HepG2 (cell line): ENCODE measurements at regions not wholly inside any gene's neighbourhood (a gene's known extent, or its start where the extent isn't known, plus 50 kb on each side); places are given as distances from the start of the nearest gene placed in this dataset.

Source experiments
- ATAC-seq: fragments of 200-7000 bp; cut with Tn5 transposase; 3 replicates; pipeline ENCODE4 v1.9.1; 2020; ENCODE audit warnings: mild to moderate bottlenecking, moderate library complexity
- BruUV-seq: library from RNA; stranded (reverse); fragments of 400-500 nt; replicated peaks from 2 replicates; lab custom pipeline; 2021; lab: Mats Ljungman, UMichigan
- CTCF ChIA-PET: fragments of 300-600 bp; formaldehyde crosslinking; extraction: SDS; loops from one replicate; lab custom pipeline; 2021; ENCODE audit warnings: low total read pairs, inconsistent platforms, low intra/inter-chr PET ratio; lab: Yijun Ruan, JAX
- POLR2A ChIA-PET: fragments of 350-600 bp; sonication (Branson Sonifier 250); formaldehyde crosslinking; loops from one replicate; lab custom pipeline; 2020; ENCODE audit warnings: antibody characterized with exemption, inconsistent platforms; lab: Yijun Ruan, JAX
- DNase-seq: peaks from one replicate; pipeline ENCODE4 v3.0.0-alpha.2; 2015; ENCODE audit warnings: low spot score
- FAIRE-seq: peaks from 3 replicates; lab custom pipeline; 2011; peaks lifted over from hg19 to GRCh38; lab: Jason Lieb, UNC
- H2AFZ ChIP-seq: one replicate; pipeline ENCODE4 v1.6.1; 2011; ENCODE audit warnings: low read length, inconsistent platforms
- H3K27ac ChIP-seq: fragments of 300-600 bp; 3 replicates; pipeline ENCODE4 v1.8.0; 2011; ENCODE audit warnings: mixed run types, mild to moderate bottlenecking, mixed read lengths, low read length, inconsistent platforms; ENCODE audit not compliant: insufficient read depth; ENCODE audit errors: extremely low read length
- H3K27me3 ChIP-seq, 2 experiments: fragments of 200-600 bp in 1 of 2; 2 replicates in 1 of 2; 3 replicates in 1 of 2; pipeline versions ENCODE4 v1.6.0 to v1.8.0; 2011; ENCODE audit warnings: low read length in 2 of 2, mild to moderate bottlenecking in 2 of 2, moderate library complexity in 2 of 2, inconsistent platforms in 1 of 2; ENCODE audit not compliant: insufficient read depth in 2 of 2, control insufficient read depth in 1 of 2
- H3K36me3 ChIP-seq, 2 experiments: fragments of 200-600 bp in 1 of 2; replicated peaks in 1 of 2; 2 replicates in 1 of 2; 3 replicates in 1 of 2; pipeline versions ENCODE4 v1.5.1 to v1.8.0; 2011; ENCODE audit warnings: low read length in 2 of 2, inconsistent platforms in 1 of 2; ENCODE audit not compliant: insufficient read depth in 2 of 2, control insufficient read depth in 1 of 2
- H3K4me1 ChIP-seq: 2 replicates; pipeline ENCODE4 v1.5.1; 2012; ENCODE audit warnings: low read length, inconsistent platforms; ENCODE audit not compliant: insufficient read depth
- H3K4me2 ChIP-seq: 2 replicates; pipeline ENCODE4 v1.6.0; 2011; ENCODE audit warnings: low read depth, low read length, inconsistent platforms
- H3K4me3 ChIP-seq, 3 experiments: fragments of 200-600 bp in 1 of 3; sonication (generic), shearing (Covaris generic) in 1 of 3; replicated peaks in 1 of 3; 2 replicates each; pipeline ENCODE4 v1.5.1; 2011 to 2016; ENCODE audit warnings: low read length in 3 of 3, inconsistent platforms in 2 of 3, low read depth in 2 of 3, mild to moderate bottlenecking in 2 of 3, control low read depth in 1 of 3, mixed read lengths in 1 of 3; ENCODE audit not compliant: insufficient read depth in 1 of 3
- H3K79me2 ChIP-seq: one replicate; pipeline ENCODE4 v1.6.1; 2011; ENCODE audit warnings: low read length, inconsistent platforms; ENCODE audit not compliant: insufficient read depth
- H3K9ac ChIP-seq: 2 replicates; pipeline ENCODE4 v1.6.0; 2011; ENCODE audit warnings: mild to moderate bottlenecking, low read depth, low read length, inconsistent platforms; ENCODE audit not compliant: insufficient read depth
- H3K9me3 ChIP-seq: 2 replicates; pipeline ENCODE4 v1.5.1; 2012; ENCODE audit warnings: mild to moderate bottlenecking, low read length
- H4K20me1 ChIP-seq: 2 replicates; pipeline ENCODE4 v1.6.0; 2011; ENCODE audit warnings: inconsistent platforms, mild to moderate bottlenecking, low read length, moderate library complexity; ENCODE audit not compliant: insufficient read depth
- JUNB ChIP-seq: sonication (generic); formaldehyde crosslinking; IDR thresholded peaks from 2 replicates; pipeline ENCODE4 v1.8.0; 2022; ENCODE audit warnings: missing genetic modification reagents, mild to moderate bottlenecking, borderline replicate concordance
- KDM5A ChIP-seq: fragments of 200-600 bp; sonication (generic); IDR thresholded peaks from 2 replicates; pipeline ENCODE4 v1.7.0; 2018; ENCODE audit warnings: antibody characterized with exemption, mild to moderate bottlenecking, low read length, borderline replicate concordance
- MYC ChIP-seq: sonication (generic); formaldehyde crosslinking; IDR thresholded peaks from 2 replicates; pipeline ENCODE4 v1.9.0; 2021; ENCODE audit warnings: missing genetic modification reagents, borderline replicate concordance
- NFE2 ChIP-seq: sonication (generic); formaldehyde crosslinking; IDR thresholded peaks from 2 replicates; pipeline ENCODE4 v1.4.0; 2020; ENCODE audit warnings: missing genetic modification reagents
- SALL1 ChIP-seq: sonication (generic); formaldehyde crosslinking; IDR thresholded peaks from 2 replicates; pipeline ENCODE4 v1.8.0; 2022; ENCODE audit warnings: mild to moderate bottlenecking, missing genetic modification reagents
- ZFP36L2 ChIP-seq: sonication (generic); formaldehyde crosslinking; IDR thresholded peaks from 2 replicates; pipeline ENCODE4 v1.4.0; 2020; ENCODE audit warnings: missing genetic modification reagents
- ZFY ChIP-seq: sonication (generic); formaldehyde crosslinking; IDR thresholded peaks from 2 replicates; pipeline ENCODE4 v1.4.0; 2020; ENCODE audit warnings: missing genetic modification reagents
- WGBS: methylation state at CpG from one replicate; pipeline ENCODE4 v1.1.6; 2017; ENCODE audit warnings: low lambda C conversion rate; 5-methylcytosine and 5-hydroxymethylcytosine counted together
- in situ Hi-C: cut with HindIII; loops from 2 replicates; pipeline ENCODE4 v1.10.0; 2017; ENCODE audit warnings: low pct_unique_long_range_greater_than_20kb; ENCODE audit not compliant: extremely low pct_ligation_motif_present
- intact Hi-C: fragments of 100-400 bp; cut with micrococcal nuclease; formaldehyde crosslinking; loops from one replicate; pipeline ENCODE4 v1.10.0; 2022; ENCODE audit not compliant: unreplicated experiment
- TF ChIP-seq, protein P1 (sequence below): IDR thresholded peaks from 2 replicates; pipeline ENCODE4 v1.4.0; 2020; ENCODE audit warnings: mild to moderate bottlenecking, missing genetic modification reagents
- TF ChIP-seq, protein P2 (sequence below): sonication (generic); formaldehyde crosslinking; IDR thresholded peaks from 2 replicates; pipeline ENCODE4 v1.4.0; 2020; ENCODE audit warnings: missing genetic modification reagents
- TF ChIP-seq, protein P3 (sequence below): sonication (generic); formaldehyde crosslinking; IDR thresholded peaks from 2 replicates; pipeline ENCODE4 v1.4.0; 2020; ENCODE audit warnings: missing genetic modification reagents, borderline replicate concordance
- TF ChIP-seq, protein P4 (sequence below): sonication (generic); formaldehyde crosslinking; IDR thresholded peaks from 2 replicates; pipeline ENCODE4 v1.8.1; 2023; ENCODE audit warnings: mild to moderate bottlenecking, moderate library complexity, missing genetic modification reagents

DNA sequence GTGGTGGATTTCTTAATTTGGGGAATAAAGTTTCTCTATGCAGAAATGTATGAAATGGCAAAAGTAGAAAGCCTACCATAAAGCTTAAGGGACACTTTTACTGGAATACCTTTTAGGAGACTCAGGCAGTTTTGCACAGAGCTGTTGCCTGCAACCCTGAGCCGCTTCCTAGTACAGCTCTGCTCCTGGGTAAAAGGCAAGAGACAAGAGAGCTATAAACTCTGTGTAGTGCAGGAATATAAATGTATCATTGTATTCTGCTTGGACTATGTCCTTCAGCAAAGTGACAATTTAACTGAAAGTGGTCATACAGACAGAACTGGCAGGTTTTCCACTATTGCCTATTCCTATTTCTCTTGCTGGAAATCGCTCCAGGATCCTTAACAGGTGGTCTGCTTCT lies 65.3 kb upstream of the MYOCD start:
- H3K4me3 ChIP-seq = no peak overlapping the region
- WGBS = 0% methylated on average over 2 of the region's 2 CpGs
- H3K36me3 ChIP-seq = no peaks in the 10 kb centered on the region
- TF ChIP-seq NFE2 (CRISPR knock-in tag) (no peak), KDM5A (no peak)
- TF ChIP-seq, all 625 proteins: peak for 0
- Histone ChIP-seq H4K20me1 (no peaks in the 10 kb centered on the region), H3K27ac (no peak overlapping the region), H3K9me3 (no peaks in the 10 kb centered on the region), H3K4me1 (no peaks in the 10 kb centered on the region), H3K27me3 (no peaks in the 10 kb centered on the region; a peak in 1 of 5 replicates), H3K9ac (no peak overlapping the region), H3K4me2 (no peak overlapping the region), H3K79me2 (no peaks in the 10 kb centered on the region), H2AFZ (no peak overlapping the region)
- in situ Hi-C loops = loop anchor here (25.0 kb wide), 1 partner anchor 88 kb away; no protein-coding TSS in a partner anchor
- ChIA-PET CTCF (no interaction called here), POLR2A (no interaction called here)
- no TSS peak for BruUV-seq
- no peak for FAIRE-seq
- intact Hi-C loops = no loop called here
- ATAC-seq = no peak
- no peak for DNase-seq

DNA sequence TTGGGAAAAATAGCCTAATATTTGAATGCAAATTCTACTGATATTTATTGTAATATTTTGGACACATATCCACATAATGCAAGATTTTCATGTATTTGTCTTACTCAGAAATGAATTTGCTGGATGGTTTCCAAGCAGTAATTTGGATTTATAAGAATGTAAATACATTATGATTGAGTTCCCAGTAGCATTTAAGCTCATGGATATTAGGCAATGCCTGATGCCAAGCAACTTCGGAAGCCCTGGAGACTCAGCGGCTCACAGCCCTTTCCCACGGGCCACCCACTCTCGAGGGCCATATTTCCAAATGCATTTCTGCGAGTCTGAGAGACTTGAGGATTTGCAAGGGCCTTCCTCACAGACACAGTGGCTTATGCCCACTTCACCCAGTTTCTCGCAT lies 62.1 kb upstream of the MYOCD start:
- POLR2A ChIA-PET = no interaction called here
- FAIRE-seq = no peak
- TF ChIP-seq, protein P1, sequence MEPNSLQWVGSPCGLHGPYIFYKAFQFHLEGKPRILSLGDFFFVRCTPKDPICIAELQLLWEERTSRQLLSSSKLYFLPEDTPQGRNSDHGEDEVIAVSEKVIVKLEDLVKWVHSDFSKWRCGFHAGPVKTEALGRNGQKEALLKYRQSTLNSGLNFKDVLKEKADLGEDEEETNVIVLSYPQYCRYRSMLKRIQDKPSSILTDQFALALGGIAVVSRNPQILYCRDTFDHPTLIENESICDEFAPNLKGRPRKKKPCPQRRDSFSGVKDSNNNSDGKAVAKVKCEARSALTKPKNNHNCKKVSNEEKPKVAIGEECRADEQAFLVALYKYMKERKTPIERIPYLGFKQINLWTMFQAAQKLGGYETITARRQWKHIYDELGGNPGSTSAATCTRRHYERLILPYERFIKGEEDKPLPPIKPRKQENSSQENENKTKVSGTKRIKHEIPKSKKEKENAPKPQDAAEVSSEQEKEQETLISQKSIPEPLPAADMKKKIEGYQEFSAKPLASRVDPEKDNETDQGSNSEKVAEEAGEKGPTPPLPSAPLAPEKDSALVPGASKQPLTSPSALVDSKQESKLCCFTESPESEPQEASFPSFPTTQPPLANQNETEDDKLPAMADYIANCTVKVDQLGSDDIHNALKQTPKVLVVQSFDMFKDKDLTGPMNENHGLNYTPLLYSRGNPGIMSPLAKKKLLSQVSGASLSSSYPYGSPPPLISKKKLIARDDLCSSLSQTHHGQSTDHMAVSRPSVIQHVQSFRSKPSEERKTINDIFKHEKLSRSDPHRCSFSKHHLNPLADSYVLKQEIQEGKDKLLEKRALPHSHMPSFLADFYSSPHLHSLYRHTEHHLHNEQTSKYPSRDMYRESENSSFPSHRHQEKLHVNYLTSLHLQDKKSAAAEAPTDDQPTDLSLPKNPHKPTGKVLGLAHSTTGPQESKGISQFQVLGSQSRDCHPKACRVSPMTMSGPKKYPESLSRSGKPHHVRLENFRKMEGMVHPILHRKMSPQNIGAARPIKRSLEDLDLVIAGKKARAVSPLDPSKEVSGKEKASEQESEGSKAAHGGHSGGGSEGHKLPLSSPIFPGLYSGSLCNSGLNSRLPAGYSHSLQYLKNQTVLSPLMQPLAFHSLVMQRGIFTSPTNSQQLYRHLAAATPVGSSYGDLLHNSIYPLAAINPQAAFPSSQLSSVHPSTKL (CRISPR knock-in tag) = no peak
- TF ChIP-seq, protein P2, sequence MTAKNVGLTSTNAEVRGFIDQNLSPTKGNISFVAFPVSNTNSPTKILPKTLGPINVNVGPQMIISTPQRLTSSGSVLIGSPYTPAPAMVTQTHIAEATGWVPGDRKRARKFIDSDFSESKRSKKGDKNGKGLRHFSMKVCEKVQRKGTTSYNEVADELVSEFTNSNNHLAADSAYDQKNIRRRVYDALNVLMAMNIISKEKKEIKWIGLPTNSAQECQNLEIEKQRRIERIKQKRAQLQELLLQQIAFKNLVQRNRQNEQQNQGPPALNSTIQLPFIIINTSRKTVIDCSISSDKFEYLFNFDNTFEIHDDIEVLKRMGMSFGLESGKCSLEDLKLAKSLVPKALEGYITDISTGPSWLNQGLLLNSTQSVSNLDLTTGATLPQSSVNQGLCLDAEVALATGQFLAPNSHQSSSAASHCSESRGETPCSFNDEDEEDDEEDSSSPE = no peak
- no peak for TF ChIP-seq JUNB (CRISPR knock-in tag)
- no peak for TF ChIP-seq ZFP36L2
- TF ChIP-seq SALL1 (CRISPR knock-in tag) = no peak
- TF ChIP-seq ZFY (CRISPR knock-in tag) = no peak
- TF ChIP-seq, protein P3, sequence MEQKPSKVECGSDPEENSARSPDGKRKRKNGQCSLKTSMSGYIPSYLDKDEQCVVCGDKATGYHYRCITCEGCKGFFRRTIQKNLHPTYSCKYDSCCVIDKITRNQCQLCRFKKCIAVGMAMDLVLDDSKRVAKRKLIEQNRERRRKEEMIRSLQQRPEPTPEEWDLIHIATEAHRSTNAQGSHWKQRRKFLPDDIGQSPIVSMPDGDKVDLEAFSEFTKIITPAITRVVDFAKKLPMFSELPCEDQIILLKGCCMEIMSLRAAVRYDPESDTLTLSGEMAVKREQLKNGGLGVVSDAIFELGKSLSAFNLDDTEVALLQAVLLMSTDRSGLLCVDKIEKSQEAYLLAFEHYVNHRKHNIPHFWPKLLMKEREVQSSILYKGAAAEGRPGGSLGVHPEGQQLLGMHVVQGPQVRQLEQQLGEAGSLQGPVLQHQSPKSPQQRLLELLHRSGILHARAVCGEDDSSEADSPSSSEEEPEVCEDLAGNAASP (CRISPR knock-in tag) = no peak
- TF ChIP-seq, protein P4, sequence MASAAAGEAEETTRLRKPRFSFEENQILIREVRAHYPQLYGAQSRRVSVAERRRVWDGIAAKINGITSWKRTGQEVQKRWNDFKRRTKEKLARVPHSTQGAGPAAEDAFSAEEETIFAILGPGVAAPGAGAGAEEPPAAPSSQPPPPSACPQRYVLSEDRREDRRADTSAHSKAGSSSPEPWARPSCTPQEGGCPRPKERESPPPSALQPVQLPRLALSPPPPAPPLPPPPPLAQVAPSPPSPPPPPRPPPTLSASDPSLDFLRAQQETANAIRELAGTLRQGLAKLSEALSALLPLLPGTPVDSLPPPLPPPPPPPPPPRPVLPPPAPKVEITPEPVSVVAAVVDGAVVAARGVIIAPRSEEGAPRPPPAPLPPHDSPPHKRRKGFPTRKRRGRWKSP (CRISPR knock-in tag) = no peak
- TF ChIP-seq MYC = no peak

More for the DNA sequence above, 62.1 kb upstream of the MYOCD start:
- no peak overlapping the region for H3K4me2 ChIP-seq
- WGBS = 12% methylated on average over 6 of the region's 6 CpGs
- no peaks in the 10 kb centered on the region for H3K9me3 ChIP-seq
- in situ Hi-C loops = loop anchor here (25.0 kb wide), 1 partner anchor 91 kb away; no protein-coding TSS in a partner anchor
- H3K27ac ChIP-seq = no peak overlapping the region
- DNase-seq (no peak), ATAC-seq (no peak)
- no peak overlapping the region for H2AFZ ChIP-seq
- no peaks in the 10 kb centered on the region for H3K36me3 ChIP-seq
- H3K27me3 ChIP-seq = no peaks in the 10 kb centered on the region; a peak in 1 of 5 replicates
- no peak overlapping the region for H3K9ac ChIP-seq
- H3K4me3 ChIP-seq = no peak overlapping the region
- H4K20me1 ChIP-seq = no peaks in the 10 kb centered on the region
- intact Hi-C loops = no loop called here
- no TSS peak for BruUV-seq
- H3K4me1 ChIP-seq = no peaks in the 10 kb centered on the region
- CTCF ChIA-PET = no interaction called here
- H3K79me2 ChIP-seq = no peaks in the 10 kb centered on the region
